A549 (cell line): ENCODE measurements at regions not wholly inside any gene's neighbourhood (a gene's known extent, or its start where the extent isn't known, plus 50 kb on each side); places are given as distances from the start of the nearest gene placed in this dataset.

ENCODE experiments used
- ATAC-seq, 2 experiments: fragments of 200-7000 bp in 1 of 2; fragments of >200 bp in 1 of 2; cut with Nextera tagmentation in 1 of 2; cut with Tn5 transposase in 1 of 2; 3 replicates each; pipeline versions ENCODE4 v1.8.0 to v1.9.1; 2018 to 2020; ENCODE audit warnings: mild to moderate bottlenecking in 1 of 2, moderate library complexity in 1 of 2
- CTCF ChIA-PET: fragments of 300-600 bp; sonication (Branson Sonifier 250); formaldehyde crosslinking; extraction: SDS; loops from one replicate; lab custom pipeline; 2021; ENCODE audit warnings: antibody characterized with exemption, inconsistent platforms; lab: Yijun Ruan, JAX
- POLR2A ChIA-PET: fragments of 350-600 bp; formaldehyde crosslinking; extraction: SDS; loops from one replicate; lab custom pipeline; 2021; ENCODE audit warnings: antibody characterized with exemption, inconsistent platforms; lab: Yijun Ruan, JAX
- DNase-seq, 2 experiments: peaks; one replicate each; pipeline versions ENCODE4 v3.0.0 to v3.0.0-alpha.2; 2011 to 2016; ENCODE audit warnings: low read depth in 1 of 2, low spot score in 1 of 2
- FAIRE-seq: peaks from 2 replicates; lab custom pipeline; 2011; peaks lifted over from hg19 to GRCh38; lab: Jason Lieb, UNC
- H3K27ac ChIP-seq, 2 experiments: fragments of >200 bp; sonication (Bioruptor Twin); formaldehyde crosslinking; 3 replicates each; pipeline ENCODE4 v1.5.1; 2016 to 2017
- H3K4me1 ChIP-seq: fragments of >200 bp; sonication (Bioruptor Twin); formaldehyde crosslinking; 3 replicates; pipeline ENCODE4 v1.6.1; 2016
- H3K4me2 ChIP-seq: fragments of >200 bp; sonication (Bioruptor Twin); formaldehyde crosslinking; 3 replicates; pipeline ENCODE4 v1.6.1; 2016
- H3K4me3 ChIP-seq: fragments of >200 bp; sonication (Bioruptor Twin); formaldehyde crosslinking; 3 replicates; pipeline ENCODE4 v1.5.1; 2016
- H3K9me3 ChIP-seq: fragments of >200 bp; sonication (Bioruptor Twin); formaldehyde crosslinking; 3 replicates; pipeline ENCODE4 v1.6.1; 2016
- BCL3 ChIP-seq: fragments of >200 bp; sonication (Bioruptor Twin); formaldehyde crosslinking; IDR thresholded peaks from 3 replicates; pipeline ENCODE4 v1.6.1; 2016
- BHLHE40 ChIP-seq: IDR thresholded peaks from 2 replicates; pipeline ENCODE4 v1.6.1; 2012; ENCODE audit warnings: low read depth, low read length, inconsistent platforms
- CEBPB ChIP-seq, 2 experiments: fragments of >200 bp in 1 of 2; sonication (Bioruptor Twin) in 1 of 2; formaldehyde crosslinking in 1 of 2; IDR thresholded peaks; 2 replicates each; pipeline ENCODE4 v1.6.1; 2012 to 2016
- CHD2 ChIP-seq: fragments of 150-350 bp; IDR thresholded peaks from 2 replicates; pipeline ENCODE4 v1.6.1; 2014; ENCODE audit warnings: low read length; ENCODE audit not compliant: partially characterized antibody
- CHD4 ChIP-seq: fragments of 200-600 bp; sonication (generic); IDR thresholded peaks from 2 replicates; pipeline ENCODE4 v1.6.1; 2016; ENCODE audit warnings: antibody characterized with exemption, mild to moderate bottlenecking, borderline replicate concordance
- EHMT2 ChIP-seq: fragments of 200-600 bp; sonication (generic); IDR thresholded peaks from 2 replicates; pipeline ENCODE4 v1.6.1; 2016; ENCODE audit warnings: antibody characterized with exemption, low read depth, mild to moderate bottlenecking, moderate library complexity
- ELK1 ChIP-seq: fragments of 150-350 bp; IDR thresholded peaks from 2 replicates; pipeline ENCODE4 v1.6.1; 2014; ENCODE audit warnings: low read depth, mild to moderate bottlenecking, low read length
- ESRRA ChIP-seq: fragments of 150-350 bp; IDR thresholded peaks from 2 replicates; pipeline ENCODE4 v1.6.1; 2014; ENCODE audit warnings: mild to moderate bottlenecking, low read length, borderline replicate concordance
- HDAC2 ChIP-seq: fragments of 200-600 bp; sonication (generic); IDR thresholded peaks from 2 replicates; pipeline ENCODE4 v1.6.1; 2016
- HOXB5 ChIP-seq: fragments of 250-450 bp; sonication (Bioruptor Pico); IDR thresholded peaks from 2 replicates; pipeline ENCODE4 v1.5.0; 2020; ENCODE audit warnings: mild to moderate bottlenecking, moderate library complexity
- NFE2L2 ChIP-seq: fragments of 150-350 bp; conservative IDR thresholded peaks from 2 replicates; pipeline ENCODE4 v1.6.1; 2014; ENCODE audit warnings: low read length
- NR3C1 ChIP-seq: fragments of >200 bp; sonication (Bioruptor Twin); formaldehyde crosslinking; IDR thresholded peaks from 3 replicates; pipeline ENCODE4 v1.6.1; 2017
- PBX3 ChIP-seq: IDR thresholded peaks from 2 replicates; pipeline ENCODE4 v1.6.1; 2012
- PHF8 ChIP-seq: fragments of 200-600 bp; sonication (generic); IDR thresholded peaks from 2 replicates; pipeline ENCODE4 v1.6.1; 2016; ENCODE audit warnings: low read depth, mild to moderate bottlenecking, antibody characterized with exemption, moderate library complexity, borderline replicate concordance
- REST ChIP-seq: fragments of 200-600 bp; sonication (generic); IDR thresholded peaks from 2 replicates; pipeline ENCODE4 v1.6.1; 2016; ENCODE audit warnings: antibody characterized with exemption, mild to moderate bottlenecking, moderate library complexity
- SREBF2 ChIP-seq: fragments of 450-650 bp; IDR thresholded peaks from 2 replicates; pipeline ENCODE4 v1.6.1; 2014; ENCODE audit warnings: mild to moderate bottlenecking, moderate library complexity
- TFCP2L1 ChIP-seq: fragments of 250-450 bp; sonication (Bioruptor Pico); IDR thresholded peaks from 2 replicates; pipeline ENCODE4 v1.5.0; 2021; ENCODE audit warnings: mild to moderate bottlenecking
- ZC3H11A ChIP-seq: fragments of 450-650 bp; IDR thresholded peaks from 2 replicates; pipeline ENCODE4 v1.6.1; 2014; ENCODE audit warnings: antibody characterized with exemption, mild to moderate bottlenecking
- WGBS: methylation state at CpG from one replicate; pipeline ENCODE4 v1.1.6; 2017; ENCODE audit errors: missing lambda C conversion rate; 5-methylcytosine and 5-hydroxymethylcytosine counted together

GRCh38 chr2:79446313-79446712 is 66.5 kb upstream of the CTNNA2 start:
- ATAC-seq (no peak), FAIRE-seq (no peak), DNase-seq (no peak)
- Histone ChIP-seq H3K4me1 (no peaks in the 10 kb centered on the region), H3K4me2 (no peak overlapping the region), H3K4me3 (no peak overlapping the region), H3K27ac (no peak overlapping the region), H3K9me3 (no peaks in the 10 kb centered on the region)
- 2% methylated on average over 2 of the region's 2 CpGs for WGBS
- TF ChIP-seq EHMT2 (no peak), CEBPB (IDR thresholded peaks at IDR 0.05) (no peak), SREBF2 (no peak), REST (no peak), HOXB5 (CRISPR knock-in tag) (no peak), NFE2L2 (no peak), BCL3 (no peak), BHLHE40 (no peak), TFCP2L1 (CRISPR knock-in tag) (no peak)
- CTCF ChIA-PET, result interaction anchor here (1.5 kb wide), 1 partner anchor 16 kb away, joined by 3 read pairs; no protein-coding TSS in a partner anchor
- POLR2A ChIA-PET, result no interaction called here

GRCh38 chr2:79437433-79438267 is 75.2 kb upstream of the CTNNA2 start:
- WGBS, result 27% methylated on average over 16 of the region's 16 CpGs

More at GRCh38 chr2:79437433-79438267, 75.2 kb upstream of the CTNNA2 start:
- no peak for TF ChIP-seq PHF8
- TF ChIP-seq HOXB5 (CRISPR knock-in tag), result no peak
- no peak for TF ChIP-seq ESRRA
- TF ChIP-seq ZC3H11A, result no peak
- no peak for TF ChIP-seq NR3C1
- TF ChIP-seq HDAC2, result no peak
- no peak for TF ChIP-seq BCL3
- TF ChIP-seq CHD2, result no peak
- no peak for TF ChIP-seq ELK1
- TF ChIP-seq CHD4, result no peak
- TF ChIP-seq CEBPB (IDR thresholded peaks at IDR 0.05), result no peak
- TF ChIP-seq PBX3, result no peak
- Histone ChIP-seq H3K27ac (no peak overlapping the region), H3K4me3 (no peak overlapping the region), H3K9me3 (peaks cover 4% of the 10 kb centered on the region; the same call in 2 of the 3 replicates), H3K4me1 (no peaks in the 10 kb centered on the region), H3K4me2 (no peak overlapping the region)
- ChIA-PET POLR2A (no interaction called here), CTCF (no interaction called here)
- DNase-seq (no peak), FAIRE-seq (no peak), ATAC-seq (no peak)
